ENCODE measurements at regions not wholly inside any gene's neighbourhood (a gene's known extent, or its start where the extent isn't known, plus 50 kb on each side); places are given as distances from the start of the nearest gene placed in this dataset.

- no peak for DNase-seq
Measured at GRCh38 chr16:86203557-86204275, 304.8 kb downstream of the IRF8 start.

DNA sequence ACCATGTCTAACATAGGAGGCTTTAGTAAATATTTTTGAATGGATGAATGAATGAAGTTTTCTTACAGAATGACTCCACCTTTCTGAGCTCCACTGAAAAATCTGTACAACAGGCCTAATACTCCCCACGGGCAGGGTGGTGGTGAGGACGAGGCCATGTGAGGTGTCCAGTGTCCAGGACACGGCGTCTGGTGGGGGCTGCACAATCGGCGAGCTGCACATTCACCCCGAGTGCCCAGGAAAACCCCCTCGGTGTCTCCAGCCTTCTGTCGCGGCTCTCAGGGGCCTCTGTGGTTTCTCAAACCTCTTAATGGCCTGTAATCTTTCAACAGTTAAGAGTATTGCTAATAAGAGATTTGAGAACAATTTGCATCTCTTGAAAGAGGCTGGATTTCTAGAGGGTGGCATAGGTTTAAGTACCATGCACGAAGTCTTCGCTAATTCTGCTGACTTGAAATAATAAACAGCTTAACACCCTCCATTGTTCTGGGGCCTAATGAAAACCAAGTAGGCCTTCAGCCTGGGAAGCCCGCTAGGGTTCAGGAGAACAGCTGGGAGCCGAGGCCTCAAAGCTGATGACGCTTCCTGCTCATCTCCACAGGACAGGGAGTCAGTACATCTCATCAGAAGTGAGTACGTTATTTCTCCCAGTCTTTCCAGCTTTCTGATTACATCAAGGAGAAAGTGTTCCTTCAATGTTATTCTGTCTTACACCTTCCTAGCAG is 304.6 kb upstream of the FOXF1 start:
- no peak for DNase-seq

DNA sequence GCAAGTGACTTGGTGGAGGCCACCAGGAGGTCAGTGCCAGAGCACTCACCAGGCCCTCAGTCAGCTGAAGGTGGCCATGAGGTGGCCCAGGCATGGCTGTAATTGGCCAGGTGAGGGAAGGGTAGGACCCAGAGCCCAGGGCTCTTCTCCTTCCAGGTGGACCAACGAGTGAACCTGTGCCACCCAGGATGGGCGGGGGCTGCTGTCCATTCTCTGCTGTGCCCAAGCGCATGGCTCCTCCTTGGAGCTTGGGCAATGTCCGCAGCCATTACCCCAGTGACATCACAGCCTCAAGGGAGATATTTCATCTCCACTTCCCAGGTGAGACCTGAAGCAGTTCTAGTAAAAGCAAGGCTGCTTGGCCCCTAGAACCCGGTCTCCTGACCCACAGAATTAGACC is 303.0 kb upstream of the FOXF1 start:
- DNase-seq: no peak

DNA sequence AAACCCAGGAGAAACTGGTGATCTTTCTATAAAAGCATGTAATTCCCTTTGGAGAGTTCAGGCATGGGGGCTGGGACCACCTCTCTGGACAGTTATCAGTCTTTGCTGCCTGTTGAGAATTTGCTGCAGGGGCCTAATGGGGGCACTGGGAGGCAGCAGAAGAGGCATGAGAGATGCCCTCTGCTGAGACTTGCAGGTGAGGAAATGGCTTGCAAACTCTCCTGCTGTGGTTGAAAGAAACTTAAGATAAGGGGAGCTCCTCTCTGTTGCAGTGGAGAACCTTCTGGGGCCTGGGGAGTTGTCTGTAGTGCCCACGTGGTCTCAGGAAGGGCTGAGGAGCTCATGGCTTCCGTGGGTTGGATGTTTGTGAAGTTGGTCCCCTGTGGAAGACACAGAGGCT is 301.1 kb upstream of the FOXF1 start:
- DNase-seq: no peak

DNA sequence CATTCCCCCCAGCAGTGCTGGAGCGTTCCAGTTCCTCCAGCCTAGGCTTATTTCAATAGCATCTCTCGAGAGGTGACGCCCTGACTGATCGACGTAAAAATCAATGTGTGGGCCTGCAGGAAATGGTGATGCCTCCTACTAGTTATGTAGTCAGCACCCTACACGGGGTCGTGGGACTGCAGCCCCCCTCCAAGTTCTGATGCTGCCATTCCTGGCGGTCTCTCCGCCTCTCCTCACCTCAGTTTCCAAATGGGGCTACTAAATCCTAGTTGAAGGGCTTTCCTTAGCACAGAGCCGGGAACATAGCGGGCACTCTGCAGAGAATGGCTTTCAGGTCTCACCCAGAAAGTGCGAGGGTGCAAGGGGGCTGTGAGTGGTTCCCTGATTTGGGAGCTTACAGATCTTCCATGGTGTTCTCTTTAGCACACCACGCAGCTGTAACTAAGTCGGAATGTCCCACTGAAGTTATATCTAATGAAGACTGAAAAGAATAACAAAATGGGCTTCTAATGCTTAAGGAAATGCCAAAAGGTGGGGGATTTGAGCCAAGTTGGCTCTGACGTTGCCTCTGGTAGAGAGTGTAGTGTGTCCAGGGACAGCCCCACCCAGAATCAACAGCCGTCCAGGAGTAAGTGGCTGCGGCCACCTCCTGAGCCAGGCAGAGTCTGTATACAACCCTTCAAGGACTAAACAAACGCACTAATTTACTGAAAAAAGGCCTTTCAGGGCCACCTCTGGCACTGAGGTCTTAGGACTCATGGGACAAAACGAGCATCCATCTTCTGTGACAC is 299.7 kb upstream of the FOXF1 start:
- no peak for DNase-seq

GRCh38 chr16:86211265-86211664 is 299.1 kb upstream of the FOXF1 start:
- no peak for DNase-seq

DNA sequence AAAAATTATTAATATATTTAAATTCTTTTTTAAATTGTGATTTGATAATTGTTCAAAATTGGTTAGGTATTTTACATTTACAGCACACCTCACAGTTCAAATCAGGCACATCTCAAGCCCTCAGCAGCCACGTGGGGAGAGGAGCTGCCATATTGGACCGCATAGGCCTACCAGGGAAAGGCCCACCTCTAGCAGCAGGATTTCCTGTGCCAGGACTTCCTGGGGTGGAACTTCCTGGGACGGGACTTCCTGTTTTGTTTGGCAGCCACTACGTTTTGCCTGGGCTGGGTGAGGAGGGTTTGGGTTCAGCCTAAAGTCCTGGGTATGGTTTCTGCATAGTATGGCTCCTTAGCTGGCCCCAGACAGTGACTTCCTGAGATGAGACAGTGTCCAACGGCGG is 298.5 kb upstream of the FOXF1 start:
- DNase-seq: no peak

DNA sequence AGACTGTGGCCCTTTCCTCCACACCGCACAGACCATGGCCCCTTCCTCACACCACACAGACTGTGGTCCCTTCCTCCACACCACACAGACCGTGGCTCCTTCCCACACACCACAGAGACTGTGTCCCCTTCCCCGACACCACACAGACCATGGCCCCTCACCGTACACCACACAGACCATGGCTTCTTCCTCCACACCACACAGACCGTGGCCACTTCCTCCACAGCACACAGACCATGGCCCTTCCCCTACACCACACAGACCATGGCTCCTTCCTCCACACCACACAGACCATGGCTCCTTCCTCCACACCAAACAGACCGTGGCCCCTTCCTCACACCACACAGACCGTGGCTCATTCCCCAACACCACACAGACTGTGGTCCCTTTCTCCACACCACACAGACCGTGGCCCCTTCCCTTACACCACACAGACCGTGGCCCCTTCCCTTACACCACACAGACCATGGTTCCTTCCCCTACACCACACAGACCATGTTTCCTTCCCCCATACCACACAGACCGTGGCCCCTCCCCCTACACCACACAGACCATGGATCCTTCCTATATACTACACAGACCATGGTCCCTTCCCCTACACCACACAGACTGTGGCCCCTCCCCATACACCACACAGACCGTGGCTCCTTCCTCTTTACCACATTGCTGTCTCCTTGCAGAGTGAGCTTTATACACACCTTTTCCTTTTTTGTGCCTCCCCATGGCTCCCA is 297.5 kb upstream of the FOXF1 start:
- no peak for DNase-seq

DNA sequence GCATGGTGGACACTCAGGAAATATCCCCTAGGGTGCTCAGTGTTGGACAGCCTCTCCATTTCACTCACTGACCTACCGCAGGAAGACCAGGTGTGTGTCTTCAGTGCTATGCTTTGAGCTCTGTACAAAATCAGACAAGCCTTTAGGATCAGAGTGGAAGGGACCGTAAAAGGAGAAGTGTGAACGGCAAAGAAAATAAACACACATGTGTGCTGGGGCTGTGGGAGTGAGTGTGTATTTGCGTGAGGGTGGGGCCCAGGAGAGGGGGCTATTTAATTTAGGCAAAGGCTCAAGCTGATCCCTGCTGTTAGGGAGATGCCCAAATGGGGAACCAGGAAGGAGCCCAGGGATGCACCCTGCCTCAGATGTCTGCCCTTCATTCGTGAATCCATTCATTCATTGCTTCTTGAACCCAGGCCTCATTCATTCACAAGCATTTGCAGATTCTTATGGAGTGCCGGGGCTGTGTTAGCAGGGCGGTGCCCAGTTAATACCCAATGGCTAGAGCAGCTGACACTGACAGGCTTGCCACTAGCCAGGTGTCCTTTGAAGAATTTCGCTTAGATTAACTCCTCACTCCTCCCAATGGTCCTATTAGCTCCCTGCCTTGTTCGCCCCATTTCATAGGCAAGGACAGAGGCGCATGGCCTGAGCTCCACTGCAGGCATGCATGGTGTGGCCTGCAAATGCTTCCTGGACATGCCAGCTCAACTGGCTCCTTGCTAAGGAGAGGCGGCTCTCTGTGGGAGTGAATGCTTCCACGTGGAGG is 296.7 kb upstream of the FOXF1 start:
- DNase-seq: no peak

DNA sequence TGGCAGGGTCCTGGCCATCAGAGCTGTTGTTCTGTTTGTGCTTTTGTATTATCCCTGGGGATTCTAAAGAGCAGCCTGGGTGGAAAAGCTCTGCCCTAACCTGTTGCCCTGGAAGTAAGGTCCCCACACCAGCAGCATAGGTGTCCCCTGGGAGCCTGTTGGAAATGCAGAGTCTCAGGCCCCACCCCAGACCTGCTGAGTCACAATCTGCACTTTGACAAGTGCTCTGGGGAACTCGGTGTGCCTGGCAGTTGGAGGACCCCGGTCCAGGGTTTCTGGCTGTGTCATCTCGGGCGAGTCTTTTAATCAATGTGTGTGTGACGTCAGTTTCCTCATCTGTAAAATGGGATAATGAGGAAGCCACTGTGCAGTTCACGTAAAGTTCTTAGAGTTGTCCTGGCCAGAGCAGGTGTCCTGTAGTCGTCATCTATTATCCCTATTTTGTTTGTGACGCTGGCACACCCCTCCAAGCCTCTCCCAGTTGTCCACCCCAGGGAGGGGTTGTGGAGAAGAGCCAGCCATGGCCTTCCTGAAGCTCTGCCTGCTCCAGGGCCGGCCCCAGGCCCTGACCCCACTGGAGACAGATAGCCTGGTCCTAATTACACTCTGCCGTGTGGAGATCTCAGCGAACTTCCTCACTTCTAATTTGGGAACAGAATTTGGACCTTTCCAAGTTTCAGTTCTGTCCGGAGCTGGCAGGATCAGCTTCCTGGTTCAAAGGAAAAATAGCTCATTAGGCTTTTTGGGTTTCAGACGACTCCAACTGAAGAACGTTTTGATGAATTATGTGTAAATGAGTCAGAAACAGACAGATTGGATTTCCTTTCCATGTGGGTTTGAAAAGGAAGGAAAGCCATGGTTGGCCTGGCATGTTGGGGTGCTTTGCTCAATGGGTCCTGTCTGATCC is 295.7 kb upstream of the FOXF1 start:
- no peak for DNase-seq

- no peak for DNase-seq
Measured at GRCh38 chr16:86215233-86215978, 294.9 kb upstream of the FOXF1 start.

DNA sequence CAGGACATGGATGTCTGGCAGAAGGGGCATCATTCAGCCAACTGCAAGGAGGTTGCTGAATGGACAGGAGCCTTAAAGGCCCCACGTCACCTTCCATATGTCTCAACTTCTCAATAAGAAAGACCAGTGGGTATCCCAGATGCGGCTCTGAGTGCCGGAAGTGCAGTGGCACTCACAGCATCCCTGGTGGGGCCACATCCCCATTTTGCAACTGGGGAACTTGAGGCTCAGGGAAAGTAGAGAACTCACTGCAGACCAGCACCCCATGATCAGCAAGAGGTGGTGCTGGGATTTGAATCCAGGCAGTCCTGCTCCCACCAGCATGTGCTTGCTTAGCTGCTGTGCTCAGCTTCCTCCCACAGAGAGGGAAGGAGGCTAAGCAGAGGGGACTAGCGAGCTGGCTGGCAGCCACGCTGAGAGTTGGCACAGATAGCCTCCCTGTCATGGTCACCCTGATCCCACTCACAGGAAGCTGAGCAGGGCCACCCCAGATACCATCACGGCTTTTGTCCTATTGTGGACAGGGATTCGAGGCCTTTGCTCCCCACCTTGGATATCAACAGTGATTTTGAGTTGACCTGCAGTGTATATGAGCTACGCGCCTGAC is 294.2 kb upstream of the FOXF1 start:
- DNase-seq: no peak

GRCh38 chr16:86216591-86216990 is 293.7 kb upstream of the FOXF1 start:
- no peak for DNase-seq

DNA sequence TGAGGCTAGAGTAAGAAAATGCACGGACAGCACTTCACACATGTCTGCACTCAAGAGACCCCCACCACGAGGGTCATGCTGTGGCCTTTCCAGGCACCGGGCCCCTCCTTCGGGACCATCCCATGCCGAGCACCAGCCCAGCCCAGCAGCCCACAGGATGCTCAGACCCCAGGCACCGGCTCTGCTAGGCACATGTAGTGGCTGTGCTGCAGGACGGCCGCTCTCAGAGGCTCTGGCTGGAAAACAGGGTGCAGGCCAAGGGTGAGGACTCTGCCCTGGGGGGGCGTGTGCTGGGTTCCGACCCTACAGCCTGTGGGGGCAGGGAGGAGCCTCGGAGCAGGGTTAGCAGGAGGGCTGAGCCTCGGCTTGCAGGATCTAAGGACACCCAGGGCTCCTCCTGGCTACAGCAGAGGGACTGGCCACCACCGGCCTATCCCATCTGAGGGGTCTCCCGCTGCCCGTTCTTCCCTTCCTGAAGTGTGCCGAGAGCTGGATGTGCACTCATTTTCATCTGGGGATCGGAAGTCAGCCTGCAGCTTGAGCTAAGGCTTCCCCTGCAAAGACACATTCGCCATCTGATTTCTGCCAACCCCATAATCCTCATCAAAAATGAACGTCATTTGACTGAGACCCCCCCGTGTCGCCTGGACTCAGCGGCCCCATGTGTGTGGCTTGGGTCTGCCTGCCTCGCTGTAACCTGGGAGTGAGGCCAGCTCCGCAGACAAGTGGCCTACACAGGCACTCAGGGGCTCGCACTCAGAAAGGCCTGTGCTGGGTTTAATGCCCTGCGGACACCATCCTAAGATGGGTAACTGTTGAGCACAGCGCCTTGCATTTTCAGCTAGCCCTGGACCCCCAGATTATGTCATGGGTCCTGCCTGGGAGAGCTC is 293.1 kb upstream of the FOXF1 start:
- DNase-seq: no peak

GRCh38 chr16:86217891-86218270 is 292.4 kb upstream of the FOXF1 start:
- DNase-seq: no peak

DNA sequence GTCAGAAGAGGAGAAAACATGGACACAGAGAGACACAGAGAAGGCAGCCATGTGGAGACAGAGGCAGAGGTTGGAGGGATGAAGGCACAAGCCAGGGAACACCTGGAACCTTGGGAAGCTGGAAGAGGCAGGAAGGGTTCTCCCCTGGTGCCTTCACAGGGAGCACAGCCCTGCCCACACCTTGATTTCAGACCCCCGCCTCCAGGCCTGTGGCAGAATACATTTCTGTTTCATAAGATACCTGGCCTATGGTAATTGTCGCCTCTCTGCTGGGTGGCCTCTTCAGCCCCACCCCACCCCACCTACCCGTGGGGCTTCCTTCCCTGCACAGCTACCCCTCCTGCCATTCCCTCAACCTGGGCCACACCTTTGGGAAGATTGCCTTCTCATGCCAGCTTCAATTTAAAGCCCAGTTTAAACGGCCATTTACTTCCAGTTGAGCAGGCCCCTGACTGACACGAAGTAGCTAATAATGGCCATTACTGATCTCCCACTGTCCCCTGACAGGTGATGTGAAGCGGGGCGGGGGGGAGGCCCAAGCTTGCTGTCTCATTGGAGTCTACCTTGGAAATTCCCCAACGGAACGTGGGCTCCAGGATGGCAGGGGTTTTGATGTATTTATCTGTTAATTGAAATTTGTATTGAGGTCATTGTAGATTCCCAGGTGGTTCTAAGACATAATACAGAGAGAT is 291.7 kb upstream of the FOXF1 start:
- DNase-seq: no peak

- DNase-seq: no peak
Measured at GRCh38 chr16:86219655-86220445, 290.5 kb upstream of the FOXF1 start.

DNA sequence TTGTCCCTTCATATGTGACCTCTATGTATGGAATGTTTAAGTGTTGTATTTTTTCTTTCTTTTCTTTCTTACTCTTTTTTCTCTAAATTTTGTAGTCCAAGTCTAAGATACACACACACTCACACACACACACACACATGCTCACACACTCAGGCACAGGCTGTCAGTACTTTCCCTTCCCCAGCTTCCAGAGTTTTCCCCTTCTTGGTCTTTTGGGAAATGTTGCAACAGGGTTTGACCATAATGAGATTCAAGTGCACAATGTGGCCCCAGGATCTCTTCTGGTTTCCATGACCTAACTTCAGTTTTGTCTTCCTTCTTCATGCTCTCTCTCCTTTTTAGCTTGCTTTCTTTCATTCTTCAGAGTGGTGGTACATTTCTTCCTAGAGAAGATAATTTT is 289.8 kb upstream of the FOXF1 start:
- DNase-seq: no peak
